Neuronal stem cell (in vitro differentiated cells): ENCODE measurements at regions not wholly inside any gene's neighbourhood (a gene's known extent, or its start where the extent isn't known, plus 50 kb on each side); places are given as distances from the start of the nearest gene placed in this dataset.

Experiments used
- DNase-seq: peaks from one replicate; pipeline ENCODE4 v3.0.0-alpha.2; 2013; ENCODE audit warnings: low spot score
- H2AFZ ChIP-seq: one replicate; pipeline ENCODE4 v1.6.1; 2013; ENCODE audit warnings: mild to moderate bottlenecking, low read length, inconsistent platforms
- H2AK5ac ChIP-seq: 2 replicates; pipeline ENCODE4 v1.6.1; 2013; ENCODE audit warnings: low read depth, mild to moderate bottlenecking, inconsistent platforms, low read length, moderate library complexity, mixed read lengths
- H2BK120ac ChIP-seq: 2 replicates; pipeline ENCODE4 v1.6.1; 2013; ENCODE audit warnings: low read depth, mild to moderate bottlenecking, inconsistent platforms, low read length, moderate library complexity, mixed read lengths
- H2BK12ac ChIP-seq: one replicate; pipeline ENCODE4 v1.6.1; 2013; ENCODE audit warnings: low read length, inconsistent platforms
- H2BK15ac ChIP-seq: 2 replicates; pipeline ENCODE4 v1.6.1; 2013; ENCODE audit warnings: mild to moderate bottlenecking, low read length, inconsistent platforms, mixed read lengths
- H2BK5ac ChIP-seq: one replicate; pipeline ENCODE4 v1.6.1; 2013; ENCODE audit warnings: inconsistent platforms, mild to moderate bottlenecking, low read length, moderate library complexity
- H3K14ac ChIP-seq: one replicate; pipeline ENCODE4 v1.6.1; 2013; ENCODE audit warnings: low read length, inconsistent platforms
- H3K18ac ChIP-seq: 2 replicates; pipeline ENCODE4 v1.6.1; 2013; ENCODE audit warnings: low read length, inconsistent platforms
- H3K23ac ChIP-seq: 2 replicates; pipeline ENCODE4 v1.6.1; 2013; ENCODE audit warnings: low read depth, mild to moderate bottlenecking, mixed read lengths, low read length, inconsistent platforms; ENCODE audit not compliant: poor library complexity
- H3K27ac ChIP-seq: replicated peaks from 3 replicates; pipeline ENCODE4 v1.5.1; 2013; ENCODE audit warnings: low read length, inconsistent platforms
- H3K27me3 ChIP-seq, 3 experiments: 2 replicates each; pipeline ENCODE4 v1.6.1; 2013; ENCODE audit warnings: low read length in 3 of 3, mild to moderate bottlenecking in 2 of 3, inconsistent platforms in 1 of 3, low read depth in 1 of 3, mixed read lengths in 1 of 3, moderate library complexity in 1 of 3; ENCODE audit not compliant: control insufficient read depth in 3 of 3, insufficient read depth in 3 of 3
- H3K36me3 ChIP-seq, 2 donors: replicated peaks in 1 of 2; 2 replicates each; pipeline ENCODE4 v1.6.1; 2013; ENCODE audit warnings: low read length in 2 of 2; ENCODE audit not compliant: control insufficient read depth in 2 of 2, insufficient read depth in 2 of 2
- H3K4ac ChIP-seq: 2 replicates; pipeline ENCODE4 v1.6.1; 2013; ENCODE audit warnings: inconsistent platforms, mild to moderate bottlenecking, low read length, moderate library complexity
- H3K4me1 ChIP-seq, 2 donors: 1 replicate in 1 of 2; 2 replicates in 1 of 2; pipeline ENCODE4 v1.6.1; 2013; ENCODE audit warnings: low read length in 2 of 2, low read depth in 1 of 2; ENCODE audit not compliant: control insufficient read depth in 2 of 2, insufficient read depth in 1 of 2
- H3K4me2 ChIP-seq: one replicate; pipeline ENCODE4 v1.6.1; 2013; ENCODE audit warnings: mild to moderate bottlenecking, low read length, inconsistent platforms; ENCODE audit not compliant: insufficient read depth, poor library complexity, severe bottlenecking
- H3K4me3 ChIP-seq, 2 donors: 2 replicates each; pipeline ENCODE4 v1.5.1; 2013; ENCODE audit warnings: low read length in 2 of 2, mild to moderate bottlenecking in 2 of 2, inconsistent platforms in 1 of 2, moderate library complexity in 1 of 2
- H3K79me1 ChIP-seq: one replicate; pipeline ENCODE4 v1.6.1; 2013; ENCODE audit warnings: low read depth, mild to moderate bottlenecking, inconsistent platforms, low read length, moderate library complexity
- H3K9ac ChIP-seq: one replicate; pipeline ENCODE4 v1.6.1; 2013; ENCODE audit warnings: mild to moderate bottlenecking, low read depth, low read length, inconsistent platforms; ENCODE audit not compliant: poor library complexity
- H3K9me3 ChIP-seq, 2 donors: replicated peaks in 1 of 2; 2 replicates each; pipeline versions ENCODE3 to v1.6.1; 2013; ENCODE audit warnings: low read length in 2 of 2, mild to moderate bottlenecking in 2 of 2, inconsistent platforms in 1 of 2, low read depth in 1 of 2, mixed read lengths in 1 of 2, moderate library complexity in 1 of 2; ENCODE audit not compliant: control insufficient read depth in 2 of 2, insufficient read depth in 1 of 2
- H4K8ac ChIP-seq: one replicate; pipeline ENCODE4 v1.6.1; 2013; ENCODE audit warnings: low read depth, mild to moderate bottlenecking, inconsistent platforms, low read length, moderate library complexity
- H4K91ac ChIP-seq: one replicate; pipeline ENCODE4 v1.6.1; 2013; ENCODE audit warnings: low read length, low read depth, mild to moderate bottlenecking, inconsistent platforms; ENCODE audit not compliant: poor library complexity
- WGBS, 2 donors: extraction: QIAGEN DNeasy Blood & Tissue Kit; methylation state at CpG; one replicate each; pipeline ENCODE4 v1.1.7; 2013; ENCODE audit warnings: missing lambda C conversion rate in 2 of 2, mixed read lengths in 1 of 2; ENCODE audit not compliant: insufficient read length in 2 of 2, insufficient replicate concordance in 1 of 2; ENCODE audit errors: extremely low coverage in 2 of 2; 5-methylcytosine and 5-hydroxymethylcytosine counted together

DNA sequence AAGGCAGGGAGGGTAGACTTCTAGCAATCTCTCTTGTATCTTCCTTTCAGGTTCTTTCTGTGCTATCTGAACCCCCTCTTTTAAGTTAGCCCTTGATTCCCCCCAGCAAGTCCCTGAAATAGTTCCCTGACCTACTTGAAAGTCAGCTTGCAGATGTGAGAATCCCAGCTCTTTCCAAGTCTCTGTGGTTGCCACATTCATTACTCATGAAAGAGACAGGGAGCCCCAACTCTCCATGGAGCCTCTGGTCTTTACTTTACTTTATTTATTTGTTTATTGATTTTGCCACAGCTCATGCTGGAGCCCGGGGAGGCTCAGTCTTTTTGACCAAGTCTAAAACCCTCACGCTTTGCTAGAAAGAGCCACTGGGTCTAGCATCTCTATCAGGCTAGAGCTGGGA, 193.6 kb upstream of the FAR2 start:
- Histone ChIP-seq H3K14ac (no peak overlapping the region), H3K23ac (no peak overlapping the region), H3K4ac (no peak overlapping the region), H3K9ac (no peak overlapping the region), H3K4me1 (no peaks in the 10 kb centered on the region), H2BK120ac (no peak overlapping the region), H3K27me3 (no peaks in the 10 kb centered on the region), H2BK12ac (no peak overlapping the region), H3K79me1 (no peaks in the 10 kb centered on the region), H3K36me3 (no peaks in the 10 kb centered on the region), H2BK5ac (no peak overlapping the region), H2AK5ac (no peak overlapping the region), H3K4me2 (no peak overlapping the region), H4K8ac (no peak overlapping the region), H3K18ac (no peak overlapping the region), H4K91ac (no peak overlapping the region), H3K4me3 (no peak overlapping the region), H2AFZ (no peak overlapping the region), H3K27ac (no peak overlapping the region), H3K9me3 (no peaks in the 10 kb centered on the region), H2BK15ac (no peak overlapping the region)
- no peak for DNase-seq
- no CpG with 5 or more reads among the region's 2 CpGs for WGBS, 2 donors

DNA sequence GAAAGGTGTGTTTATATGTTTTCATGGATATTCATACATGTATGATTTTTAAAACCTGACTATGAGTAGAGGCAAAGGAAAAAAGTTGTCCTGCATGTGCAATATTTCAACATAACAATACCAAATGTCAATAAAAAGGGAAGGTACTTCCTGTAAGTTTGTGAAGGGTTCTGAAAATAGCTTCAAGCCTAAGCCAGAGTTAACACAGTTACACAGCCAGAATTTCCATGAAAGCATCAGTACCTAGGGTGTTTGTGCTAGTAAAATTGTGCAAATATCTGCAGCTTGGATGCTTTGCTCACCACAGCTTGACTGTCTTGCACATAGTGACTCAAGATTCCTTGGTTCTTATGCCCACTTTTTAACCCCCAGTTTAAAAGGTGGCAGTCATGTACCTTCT, 193.1 kb upstream of the FAR2 start:
- Histone ChIP-seq H2AK5ac (no peak overlapping the region), H3K27me3 (no peaks in the 10 kb centered on the region), H2AFZ (no peak overlapping the region), H3K79me1 (no peaks in the 10 kb centered on the region), H3K4me2 (no peak overlapping the region), H2BK12ac (no peak overlapping the region), H3K18ac (no peak overlapping the region), H4K91ac (no peak overlapping the region), H4K8ac (no peak overlapping the region), H3K23ac (no peak overlapping the region), H3K4ac (no peak overlapping the region), H3K27ac (no peak overlapping the region), H3K4me3 (no peak overlapping the region), H2BK120ac (no peak overlapping the region), H3K9ac (no peak overlapping the region), H3K9me3 (no peaks in the 10 kb centered on the region), H3K4me1 (no peaks in the 10 kb centered on the region), H3K14ac (no peak overlapping the region), H3K36me3 (no peaks in the 10 kb centered on the region), H2BK5ac (no peak overlapping the region), H2BK15ac (no peak overlapping the region)
- no peak for DNase-seq

- H3K23ac ChIP-seq: no peak overlapping the region
- H2AFZ ChIP-seq: no peak overlapping the region
- no peak overlapping the region for H3K4me2 ChIP-seq
- H2BK15ac ChIP-seq: no peak overlapping the region
- no peaks in the 10 kb centered on the region for H3K4me1 ChIP-seq
- DNase-seq: no peak
- H3K27me3 ChIP-seq: no peaks in the 10 kb centered on the region
- H2BK5ac ChIP-seq: no peak overlapping the region
- H2AK5ac ChIP-seq: no peak overlapping the region
- no CpG with 5 or more reads among the region's 2 CpGs for WGBS, 2 donors
- no peak overlapping the region for H2BK12ac ChIP-seq
- no peak overlapping the region for H3K27ac ChIP-seq
- no peaks in the 10 kb centered on the region for H3K79me1 ChIP-seq
- H3K9ac ChIP-seq: no peak overlapping the region
- no peak overlapping the region for H4K91ac ChIP-seq
- H3K4me3 ChIP-seq: no peak overlapping the region
- H3K4ac ChIP-seq: no peak overlapping the region
- H3K9me3 ChIP-seq: no peaks in the 10 kb centered on the region
- no peak overlapping the region for H3K18ac ChIP-seq
- H3K36me3 ChIP-seq: no peaks in the 10 kb centered on the region
- H2BK120ac ChIP-seq: no peak overlapping the region
- no peak overlapping the region for H3K14ac ChIP-seq
- no peak overlapping the region for H4K8ac ChIP-seq
These were observed 190.4 kb upstream of the FAR2 start for GRCh38 chr12:28958553-28959195.

GRCh38 chr12:28961948-28962384, 187.1 kb upstream of the FAR2 start:
- H3K4me3 ChIP-seq: no peak overlapping the region
- no CpG with 5 or more reads among the region's 1 CpG for WGBS, 2 donors

More at GRCh38 chr12:28961948-28962384, 187.1 kb upstream of the FAR2 start:
- no peaks in the 10 kb centered on the region for H3K79me1 ChIP-seq
- H3K36me3 ChIP-seq: no peaks in the 10 kb centered on the region
- H3K4me1 ChIP-seq: no peaks in the 10 kb centered on the region
- no peaks in the 10 kb centered on the region for H3K27me3 ChIP-seq
- H2AK5ac ChIP-seq: no peak overlapping the region
- no peak overlapping the region for H3K27ac ChIP-seq
- no peak overlapping the region for H2BK5ac ChIP-seq
- no peak overlapping the region for H3K18ac ChIP-seq
- no peak for DNase-seq
- no peak overlapping the region for H3K14ac ChIP-seq
- no peak overlapping the region for H4K91ac ChIP-seq
- no peaks in the 10 kb centered on the region for H3K9me3 ChIP-seq
- H3K9ac ChIP-seq: no peak overlapping the region
- H2BK120ac ChIP-seq: no peak overlapping the region
- H3K23ac ChIP-seq: no peak overlapping the region
- no peak overlapping the region for H2AFZ ChIP-seq
- H2BK12ac ChIP-seq: no peak overlapping the region
- no peak overlapping the region for H3K4me2 ChIP-seq
- no peak overlapping the region for H2BK15ac ChIP-seq
- H4K8ac ChIP-seq: no peak overlapping the region
- H3K4ac ChIP-seq: no peak overlapping the region
